HG03442 (cell line): ENCODE measurements at regions not wholly inside any gene's neighbourhood (a gene's known extent, or its start where the extent isn't known, plus 50 kb on each side); places are given as distances from the start of the nearest gene placed in this dataset.

Experiments
- ATAC-seq: cut with Tn5 transposase; IDR thresholded peaks from one replicate; pipeline ENCODE4 v1.9.1; 2021; ENCODE audit warnings: mild to moderate bottlenecking, moderate library complexity; ENCODE audit not compliant: unreplicated experiment

DNA sequence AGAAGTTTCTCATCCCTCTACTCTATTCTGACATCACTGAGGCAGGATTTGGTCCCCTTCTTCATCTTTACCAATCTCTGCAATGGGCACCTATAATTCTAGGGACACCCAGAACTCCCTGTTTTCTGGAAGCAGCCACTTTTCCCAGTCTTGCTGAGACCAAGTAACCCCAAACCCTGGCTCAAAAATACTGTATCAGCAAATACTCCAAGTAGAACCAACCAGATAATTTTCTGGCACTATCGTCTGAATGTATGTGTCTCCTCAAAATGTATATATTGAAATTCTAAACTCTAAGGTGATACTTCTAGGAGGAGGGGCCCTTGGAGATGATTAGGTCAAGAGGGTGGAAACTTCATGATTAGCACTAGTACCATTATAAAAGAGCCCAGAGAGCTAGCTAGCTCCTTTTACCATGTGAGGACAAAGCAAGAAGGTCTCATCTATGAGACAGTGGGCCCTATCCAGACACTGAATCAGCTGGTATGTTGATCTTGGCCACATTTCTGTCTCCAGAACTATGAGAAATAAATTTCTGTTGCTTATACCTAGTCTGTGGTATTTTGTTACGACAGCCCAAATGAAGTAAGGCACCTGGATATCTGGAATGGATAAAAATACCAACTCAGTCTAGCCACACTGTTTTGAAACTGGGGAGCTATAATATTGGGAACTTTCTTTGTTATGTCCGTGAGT, 464.4 kb downstream of the CDH11 start:
- ATAC-seq, result no peak

DNA sequence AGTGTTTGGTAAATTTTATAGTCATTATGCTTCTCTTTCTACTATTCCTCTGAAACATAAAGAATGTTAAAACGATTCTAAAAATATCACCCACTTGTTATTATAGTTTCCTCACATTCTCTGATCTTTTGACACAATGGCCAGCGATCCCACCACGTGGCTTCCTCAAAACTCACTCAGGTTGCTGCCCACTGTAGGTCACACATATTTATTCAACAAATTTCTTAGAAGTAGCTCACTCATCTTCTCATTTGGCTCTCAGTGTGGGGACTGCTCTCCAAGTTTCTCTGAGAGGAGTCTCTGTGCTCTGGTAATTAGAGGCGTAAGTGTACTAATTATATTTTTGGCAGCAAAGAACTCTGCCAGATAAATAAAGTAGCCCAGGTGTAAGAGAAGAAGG, 465.4 kb downstream of the CDH11 start:
- ATAC-seq, result no peak

DNA sequence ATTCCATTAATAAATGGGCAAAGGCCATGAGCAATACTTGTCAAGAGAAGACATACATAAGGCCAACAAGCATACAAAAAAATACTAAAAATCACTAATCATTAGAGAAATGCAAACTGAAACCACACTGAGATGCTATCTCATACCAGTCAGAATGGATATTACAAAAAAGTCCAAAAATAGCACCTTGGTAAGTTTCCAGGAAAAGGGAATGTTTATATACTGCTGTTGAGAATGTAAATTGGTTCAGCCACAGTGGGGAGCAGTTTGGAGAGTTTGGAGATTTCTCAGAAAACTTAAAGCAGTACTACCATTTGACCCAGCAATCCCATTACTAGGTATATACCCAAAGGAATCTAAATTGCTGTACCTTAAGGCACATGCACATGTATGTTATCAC, 467.7 kb downstream of the CDH11 start:
- ATAC-seq, result no peak

DNA sequence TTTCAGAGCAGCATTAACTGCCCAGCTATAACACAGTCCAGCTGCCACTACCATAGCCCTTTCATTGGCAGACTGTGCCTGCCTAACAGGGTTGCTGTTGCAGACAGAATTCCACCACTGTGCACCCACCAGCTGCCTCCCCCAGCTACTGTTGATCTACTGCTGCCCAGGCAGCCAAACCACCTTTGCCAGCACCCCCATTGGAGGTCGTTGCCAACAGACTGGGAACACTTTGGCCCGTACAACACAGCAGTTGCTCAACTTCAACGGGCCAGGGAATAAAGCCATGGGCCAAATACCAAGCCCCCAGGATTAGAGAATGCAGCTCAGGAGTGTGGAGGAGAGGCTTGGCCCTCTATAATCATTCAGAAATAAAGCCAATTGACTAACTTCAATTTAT, 473.6 kb downstream of the CDH11 start:
- no peak for ATAC-seq

DNA sequence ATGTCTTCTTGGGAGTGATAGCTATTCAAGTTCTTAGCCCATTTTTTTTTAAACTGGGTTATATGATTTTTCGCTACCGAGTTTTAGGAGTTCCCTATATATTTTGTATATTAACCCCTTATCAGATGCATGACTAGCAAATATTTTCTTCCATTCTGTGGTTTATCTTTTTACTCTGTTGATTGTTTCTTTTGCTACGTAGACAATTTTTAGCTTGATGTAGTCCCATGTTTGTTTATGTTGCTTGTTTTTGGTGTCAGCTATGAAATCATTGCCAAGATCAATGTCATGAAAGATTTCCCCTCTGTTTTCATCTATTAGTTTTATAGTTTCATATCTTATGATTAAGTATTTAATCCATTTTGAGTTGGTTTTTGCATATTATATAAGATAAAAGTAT, 480.5 kb downstream of the CDH11 start:
- no peak for ATAC-seq

DNA sequence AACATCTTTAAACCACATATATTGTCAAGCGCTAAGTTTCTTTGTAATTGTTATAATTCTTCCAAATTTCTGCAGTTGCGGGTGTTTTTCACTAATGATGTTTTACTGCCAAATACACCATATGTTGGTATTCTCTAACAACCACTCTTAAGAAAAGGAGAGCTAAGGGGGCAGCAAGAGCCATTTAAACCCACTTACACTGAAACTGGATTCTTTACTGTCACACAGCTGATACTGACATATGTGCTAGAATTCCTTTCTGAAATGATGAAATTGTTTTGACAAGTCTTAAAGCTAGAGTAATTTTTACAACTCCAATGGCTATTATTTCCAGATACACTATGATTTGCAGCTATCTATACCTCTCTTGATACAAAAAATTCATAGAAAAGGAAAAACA, 483.1 kb downstream of the CDH11 start:
- no peak for ATAC-seq

DNA sequence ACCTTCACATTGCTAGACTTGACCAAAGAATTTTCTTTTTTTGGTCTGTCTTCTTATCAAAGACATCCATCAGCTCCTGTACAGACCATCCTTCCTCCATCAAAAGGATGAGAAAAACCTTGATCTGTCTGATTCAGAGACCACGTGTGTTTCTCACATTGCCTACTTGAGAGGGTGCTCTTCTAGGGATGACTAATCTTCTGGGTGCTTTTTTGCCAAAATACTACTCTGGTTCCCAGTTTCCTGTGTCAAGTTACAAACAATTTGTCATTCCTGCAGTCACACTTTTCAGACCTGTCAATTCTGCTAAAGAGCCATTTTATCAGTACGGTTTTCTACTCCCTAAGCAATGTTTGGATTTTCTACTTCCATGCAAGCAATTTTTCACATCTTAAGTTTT, 492.2 kb downstream of the CDH11 start:
- no peak for ATAC-seq

DNA sequence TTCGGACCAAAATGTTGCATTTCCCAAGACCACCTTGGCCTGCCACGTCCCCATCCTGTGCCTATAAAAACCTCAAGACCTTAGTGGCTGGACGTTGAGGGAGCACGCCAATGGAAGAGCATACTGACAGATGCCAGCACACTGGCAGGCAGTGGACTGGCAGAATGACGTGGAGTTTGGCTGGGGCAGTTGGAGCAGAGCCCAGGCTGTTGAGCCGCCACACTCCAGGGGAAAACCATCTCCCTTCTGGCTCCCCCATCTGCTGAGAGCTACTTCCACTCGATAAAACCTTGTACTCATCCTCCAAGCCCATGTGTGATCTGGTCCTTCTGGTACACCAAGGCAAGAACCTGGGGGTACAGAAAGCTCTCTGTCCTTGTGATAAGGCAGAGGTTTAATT, 494.1 kb downstream of the CDH11 start:
- no peak for ATAC-seq

DNA sequence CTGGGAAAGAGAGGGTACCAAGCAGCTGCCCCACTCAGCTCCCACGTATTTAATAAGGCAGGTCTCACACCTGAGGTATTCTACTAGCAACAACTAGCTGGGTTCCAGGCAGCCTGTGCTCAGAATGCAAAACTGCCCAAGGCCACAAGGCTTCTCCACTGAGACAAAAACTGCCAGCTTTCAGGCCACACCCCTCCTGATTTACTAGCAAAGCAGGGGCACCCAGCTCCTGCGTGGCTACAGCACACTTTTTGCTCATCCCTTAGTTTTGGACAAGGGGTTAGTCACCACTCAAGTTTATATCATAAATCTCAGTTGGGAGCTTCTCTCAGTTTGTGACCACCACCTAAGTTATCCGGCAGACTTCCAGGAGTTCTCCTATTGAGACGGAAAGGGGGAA, 494.6 kb downstream of the CDH11 start:
- no peak for ATAC-seq

DNA sequence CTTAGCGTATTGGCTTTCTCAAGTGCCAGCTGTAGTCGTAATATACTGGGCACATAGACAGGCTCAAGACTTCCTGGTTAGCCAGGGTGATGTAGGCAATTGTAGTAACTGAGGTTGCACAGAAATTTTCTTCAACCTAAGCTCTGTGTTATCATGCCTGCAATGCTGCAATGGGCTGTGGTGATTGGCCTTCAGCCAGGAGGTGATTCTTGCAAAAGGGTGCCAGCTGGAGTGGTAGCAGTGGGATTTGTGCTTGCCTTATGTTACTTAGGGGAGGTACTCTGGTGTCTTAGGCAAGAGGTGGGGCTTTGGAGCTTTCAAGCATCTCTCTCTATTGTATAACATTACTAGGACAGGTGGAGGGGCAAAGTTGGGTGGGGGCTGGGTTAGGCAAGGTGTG, 495.1 kb downstream of the CDH11 start:
- ATAC-seq, result no peak

DNA sequence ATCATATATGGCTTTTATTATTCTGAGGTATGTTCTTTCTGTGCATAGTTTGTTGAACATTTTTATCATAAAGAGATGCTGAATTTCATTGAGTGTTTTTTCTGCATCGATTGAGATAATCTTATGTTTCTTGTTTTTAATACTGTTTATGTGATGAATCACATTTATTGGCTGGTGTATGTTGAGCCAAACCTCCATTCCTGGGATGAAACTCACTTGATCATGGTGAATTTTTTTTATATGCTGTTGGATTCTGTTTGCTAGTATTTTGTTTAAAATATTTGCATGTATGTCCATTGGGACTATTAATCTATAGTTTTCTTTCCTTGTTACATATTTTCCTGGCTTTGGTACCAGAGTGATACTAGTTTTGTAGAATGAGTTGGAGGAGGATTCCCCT, 500.2 kb downstream of the CDH11 start:
- ATAC-seq, result no peak

DNA sequence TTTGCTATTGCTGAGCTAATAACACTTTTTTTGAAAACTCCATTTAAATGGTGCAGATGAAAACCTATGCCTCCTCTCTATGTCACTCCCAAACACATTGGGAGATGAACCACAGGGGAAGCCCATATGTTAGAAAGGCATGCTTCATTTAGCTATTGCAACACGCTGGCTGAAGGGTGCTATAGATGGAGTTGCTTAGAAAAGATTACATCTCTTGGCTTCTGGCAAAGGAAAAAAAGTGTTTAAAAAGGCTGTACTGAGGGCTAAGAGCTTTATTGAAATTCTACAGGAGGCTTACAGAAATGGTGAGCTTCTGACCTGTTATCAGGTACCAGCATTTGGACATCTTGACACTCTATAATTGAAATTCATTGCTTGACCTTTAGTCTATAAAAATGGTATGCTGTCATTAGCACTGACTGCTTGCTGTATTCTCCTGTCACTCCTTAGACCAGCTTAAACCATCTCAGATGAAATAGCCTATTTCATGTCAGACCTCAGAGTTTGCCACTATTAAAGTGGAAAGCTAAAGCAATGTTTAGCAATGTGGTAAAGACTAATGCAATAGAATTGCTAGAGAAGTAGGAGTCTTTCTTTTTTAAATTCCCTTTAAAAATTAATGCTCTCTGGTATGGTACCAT, 503.9 kb downstream of the CDH11 start:
- ATAC-seq, result no peak

DNA sequence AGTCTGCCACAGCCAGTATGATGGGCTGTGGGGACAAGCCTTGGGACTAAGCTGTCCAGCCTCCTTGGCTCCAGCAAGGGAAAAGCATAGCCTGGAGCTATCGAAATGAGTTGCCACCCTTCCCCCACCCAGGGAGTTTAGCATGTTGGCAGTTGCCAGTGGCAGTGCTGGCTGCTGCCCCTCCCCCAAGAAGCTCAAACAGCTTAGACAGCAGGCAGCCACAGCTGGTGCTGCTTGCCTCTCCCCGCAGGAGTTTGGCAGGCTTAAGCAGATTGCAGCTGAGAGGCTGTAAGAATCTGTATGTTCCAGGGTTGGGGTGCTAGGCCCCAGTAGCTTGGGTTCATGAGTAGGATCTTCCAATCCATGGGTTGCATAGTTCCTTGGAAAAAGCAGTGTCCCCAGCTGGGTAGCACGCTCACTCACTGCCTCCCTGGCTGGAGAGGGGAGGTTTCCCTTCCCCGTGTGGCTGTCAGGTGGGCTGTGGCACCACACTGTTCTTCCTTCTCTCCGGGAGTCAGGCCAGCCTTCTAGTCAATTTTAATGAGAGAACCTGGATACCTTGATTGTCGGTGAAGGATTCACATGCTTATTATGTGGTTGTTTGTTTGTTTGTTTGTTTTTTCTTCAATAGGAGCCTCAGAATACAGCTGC, 506.1 kb downstream of the CDH11 start:
- ATAC-seq, result no peak

DNA sequence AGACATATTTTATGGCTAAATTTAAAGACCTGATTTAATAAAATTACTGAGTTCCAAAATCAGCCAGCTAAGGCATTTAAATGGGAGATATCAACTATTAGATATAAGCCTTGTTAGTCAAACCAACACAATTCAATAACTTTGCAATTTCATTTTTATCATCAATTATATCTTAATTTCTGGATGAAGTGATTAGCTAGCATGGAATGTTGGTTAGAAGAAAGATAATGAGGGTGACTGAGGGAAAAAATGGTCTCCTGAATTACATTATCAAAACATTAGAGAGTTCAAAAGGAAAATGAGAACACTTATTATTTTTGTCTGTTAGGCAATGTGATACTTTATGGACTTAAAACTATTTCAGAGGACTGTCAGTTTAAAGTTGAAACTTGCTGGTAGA, 525.7 kb downstream of the CDH11 start:
- ATAC-seq, result no peak

DNA sequence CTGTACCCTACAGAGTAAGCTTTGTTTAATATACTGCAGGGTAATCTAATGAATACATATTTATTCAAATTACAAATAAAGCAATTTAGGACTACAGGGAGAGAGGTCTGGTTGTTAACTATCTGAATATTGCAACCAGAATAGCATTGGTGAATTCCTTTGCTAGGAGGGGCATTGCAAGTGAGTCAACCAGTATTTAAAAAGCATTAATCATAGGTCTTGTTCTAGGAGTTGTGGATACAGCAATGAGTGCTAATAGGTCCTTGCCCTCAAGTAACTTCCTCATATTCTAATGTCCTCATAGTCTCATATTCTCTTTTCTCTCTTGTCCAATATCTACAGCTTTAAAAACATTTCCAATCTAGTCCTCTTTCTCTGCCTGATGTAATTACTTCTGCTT, 531.4 kb downstream of the CDH11 start:
- ATAC-seq, result no peak

DNA sequence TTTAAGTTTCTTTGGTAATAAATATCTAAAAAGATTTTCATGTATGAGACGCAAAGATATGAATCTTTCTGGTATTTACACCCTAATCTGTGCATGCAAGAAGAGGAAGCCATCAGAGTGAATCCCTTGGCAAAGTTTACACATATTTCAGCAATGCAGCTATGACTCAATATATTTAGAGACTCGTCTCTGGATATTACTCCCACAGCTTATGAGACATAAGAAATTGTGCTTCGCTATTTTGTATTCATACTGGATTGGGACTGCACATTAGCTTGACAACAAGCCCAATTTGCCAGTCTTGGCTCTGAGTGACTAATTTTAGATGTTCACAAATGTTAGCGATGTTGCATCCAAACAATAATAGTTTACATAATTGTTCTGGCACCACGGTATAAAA, 532.0 kb downstream of the CDH11 start:
- ATAC-seq, result no peak

DNA sequence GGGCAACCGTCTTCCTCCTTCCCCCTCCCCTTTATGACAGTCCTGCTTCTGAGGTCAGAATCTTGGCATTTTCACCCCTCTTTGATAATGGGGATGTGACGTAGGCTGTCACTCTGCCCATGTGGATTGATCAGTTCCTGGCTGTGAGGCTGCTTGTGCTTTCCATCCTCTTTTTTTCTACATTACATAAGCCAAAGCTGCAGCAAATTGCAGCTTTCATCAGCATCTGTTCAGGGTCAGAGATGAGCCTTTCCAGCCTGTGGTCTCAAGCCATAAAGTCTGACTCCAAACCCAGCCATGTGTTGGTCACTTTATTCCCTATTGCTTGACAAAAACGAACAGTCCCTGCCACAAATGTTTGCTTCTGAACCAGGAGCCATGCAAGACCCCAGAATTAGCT, 535.1 kb downstream of the CDH11 start:
- no peak for ATAC-seq

DNA sequence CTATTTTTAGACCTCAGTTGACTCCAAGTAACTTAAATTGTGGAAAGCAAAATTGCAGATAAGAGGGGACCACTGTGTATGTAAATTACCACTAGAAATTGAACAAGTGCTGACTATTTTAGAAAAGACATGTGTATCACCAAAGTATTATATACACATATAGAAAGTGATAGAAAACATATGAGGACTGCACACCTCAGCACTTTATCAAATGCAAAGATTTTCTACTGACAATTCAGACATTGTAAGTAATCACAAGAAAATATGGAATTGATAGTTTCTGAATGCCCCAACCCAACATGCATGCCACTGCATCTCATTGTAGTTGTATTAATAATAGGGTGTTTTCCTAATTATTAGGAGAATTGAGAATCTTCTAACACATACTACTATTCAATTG, 536.5 kb downstream of the CDH11 start:
- no peak for ATAC-seq

DNA sequence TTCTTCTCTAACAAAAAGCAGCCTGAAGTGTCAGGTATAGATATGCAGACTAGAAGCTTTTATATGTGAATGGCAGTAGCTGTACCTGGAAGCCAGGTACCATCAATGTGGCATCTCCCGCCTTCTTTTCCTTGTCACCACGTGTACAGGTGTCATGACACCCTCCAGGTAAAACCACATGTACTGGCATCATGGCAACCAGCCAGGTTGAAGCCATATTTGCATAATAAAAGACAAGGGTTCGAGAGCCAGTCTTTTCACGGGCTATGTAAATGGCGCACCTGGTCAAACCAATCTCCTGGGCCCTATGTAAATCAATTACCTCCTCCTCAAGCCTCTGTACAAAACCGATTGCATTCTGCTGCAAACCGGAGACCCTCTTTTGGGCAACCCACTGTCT, 541.3 kb downstream of the CDH11 start:
- no peak for ATAC-seq

DNA sequence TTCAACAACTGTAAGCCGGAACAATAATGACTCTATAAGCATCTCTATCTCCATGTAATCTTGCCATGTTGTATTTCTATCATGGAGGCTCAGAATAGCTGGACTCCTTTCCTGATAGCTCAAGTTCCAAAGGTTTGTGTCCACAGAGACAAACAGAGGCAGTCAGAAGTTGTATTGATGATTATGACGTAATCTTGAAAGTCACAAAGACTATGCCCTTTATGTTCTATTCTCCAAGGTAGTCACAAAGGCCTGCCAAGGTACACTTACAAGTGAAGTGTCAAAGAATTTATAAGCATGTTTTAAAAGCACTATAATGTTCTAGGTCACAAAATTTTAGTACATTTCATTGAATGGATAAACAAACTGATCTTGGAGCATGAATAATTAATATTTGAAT, 542.2 kb downstream of the CDH11 start:
- no peak for ATAC-seq

DNA sequence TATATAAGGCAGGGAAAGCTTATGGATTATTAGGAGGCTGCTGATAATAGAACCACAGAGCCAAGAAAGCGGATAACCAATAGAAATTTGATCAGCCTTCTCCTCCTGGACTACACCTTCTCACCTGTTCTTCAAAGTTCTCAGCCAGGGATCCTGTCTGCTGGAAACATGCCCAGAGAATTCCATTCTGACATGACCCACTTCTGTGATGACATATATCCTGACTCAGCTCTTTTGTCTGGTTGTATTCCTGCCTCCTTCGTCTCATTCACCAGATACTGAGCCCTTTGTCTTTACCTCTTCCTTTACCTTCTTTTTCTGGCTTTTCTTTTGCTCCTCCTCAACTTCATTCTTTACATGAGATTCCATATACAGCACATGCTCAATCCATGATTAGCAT, 576.1 kb downstream of the CDH11 start:
- ATAC-seq, result no peak

DNA sequence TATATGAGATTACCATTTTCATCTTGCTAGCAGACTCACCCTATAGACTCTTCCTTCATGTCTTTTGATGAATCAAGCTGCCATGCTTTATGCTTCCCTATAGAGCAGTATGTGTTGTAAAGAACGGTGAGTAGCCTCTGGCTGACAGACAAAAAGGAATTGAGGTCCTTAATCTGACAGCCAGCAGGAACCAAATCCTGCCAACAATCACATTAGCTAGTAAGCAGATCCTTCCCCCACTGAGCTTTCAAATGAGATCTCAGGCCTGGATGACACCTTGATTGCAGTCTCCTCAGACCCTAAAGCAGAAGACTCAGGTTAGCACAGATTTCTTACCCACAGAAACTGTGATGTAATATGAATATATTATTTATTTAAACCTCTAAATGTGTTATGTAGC, 577.0 kb downstream of the CDH11 start:
- ATAC-seq, result no peak

DNA sequence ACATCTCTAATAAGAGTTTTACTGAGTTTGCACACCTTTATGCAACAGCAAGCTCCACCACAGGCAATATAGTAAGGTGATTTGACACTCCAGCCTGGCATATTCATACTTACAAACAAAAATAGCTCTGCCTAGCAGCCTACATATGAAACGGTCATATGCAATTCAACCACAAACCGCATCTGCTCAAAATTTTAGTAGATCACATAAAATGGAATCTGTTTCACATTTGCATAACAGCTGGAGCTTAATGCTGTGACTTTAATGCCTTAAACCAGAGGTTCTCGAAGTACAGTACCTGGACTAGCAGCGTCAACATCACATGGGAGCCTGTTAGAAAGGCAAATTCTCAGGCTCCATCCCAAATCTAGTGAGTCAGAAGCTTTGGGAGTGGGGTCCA, 578.4 kb downstream of the CDH11 start:
- ATAC-seq, result no peak
